Vagina (tissue), 2 donors: ENCODE measurements at regions not wholly inside any gene's neighbourhood (a gene's known extent, or its start where the extent isn't known, plus 50 kb on each side); places are given as distances from the start of the nearest gene placed in this dataset.

Experiments used
- DNase-seq, 2 donors: peaks; one replicate each; pipeline ENCODE4 v3.0.0-alpha.2; 2017; ENCODE audit errors: extremely low spot score in 2 of 2
- H3K27ac ChIP-seq: fragments of 200-600 bp; sonication (generic); one replicate; pipeline ENCODE4 v1.5.1; 2019
- H3K27me3 ChIP-seq: fragments of 200-600 bp; sonication (generic); one replicate; pipeline ENCODE4 v1.5.1; 2019
- H3K36me3 ChIP-seq, 2 donors: fragments of 200-600 bp; sonication (generic); one replicate each; pipeline ENCODE4 v1.5.1; 2017 to 2019
- H3K4me1 ChIP-seq: fragments of 200-600 bp; sonication (generic); one replicate; pipeline ENCODE4 v1.5.1; 2019
- H3K4me3 ChIP-seq, 2 donors: fragments of 200-600 bp; sonication (generic); 1 replicate in 1 of 2; 2 replicates in 1 of 2; pipeline ENCODE4 v1.5.1; 2016 to 2019
- H3K9me3 ChIP-seq: fragments of 200-600 bp; sonication (generic); one replicate; pipeline ENCODE4 v1.5.1; 2019
- POLR2A ChIP-seq, 2 donors: fragments of 450-650 bp; IDR thresholded peaks; one replicate each; pipeline ENCODE4 v1.6.1; 2017; ENCODE audit warnings: antibody characterized with exemption in 2 of 2, mild to moderate bottlenecking in 2 of 2, moderate library complexity in 2 of 2
- POLR2AphosphoS5 ChIP-seq, 2 donors: sonication (generic); formaldehyde crosslinking; IDR thresholded peaks; one replicate each; pipeline ENCODE4 v1.9.0; 2017; ENCODE audit warnings: antibody characterized with exemption in 2 of 2, mild to moderate bottlenecking in 2 of 2, low read depth in 1 of 2; ENCODE audit not compliant: insufficient read depth in 1 of 2
- intact Hi-C: fragments of 100-400 bp; cut with DNase I; formaldehyde crosslinking; loops from one replicate; pipeline ENCODE4 v1.15.1; 2023
- TF ChIP-seq, protein P1 (sequence below), 3 experiments: fragments of 450-650 bp in 2 of 3; fragments of 200-600 bp in 1 of 3; sonication (generic) in 1 of 3; IDR thresholded peaks; one replicate each; pipeline ENCODE4 v1.5.1; 2017 to 2019; ENCODE audit warnings: antibody characterized with exemption in 3 of 3, mild to moderate bottlenecking in 2 of 3, moderate library complexity in 2 of 3

DNA sequence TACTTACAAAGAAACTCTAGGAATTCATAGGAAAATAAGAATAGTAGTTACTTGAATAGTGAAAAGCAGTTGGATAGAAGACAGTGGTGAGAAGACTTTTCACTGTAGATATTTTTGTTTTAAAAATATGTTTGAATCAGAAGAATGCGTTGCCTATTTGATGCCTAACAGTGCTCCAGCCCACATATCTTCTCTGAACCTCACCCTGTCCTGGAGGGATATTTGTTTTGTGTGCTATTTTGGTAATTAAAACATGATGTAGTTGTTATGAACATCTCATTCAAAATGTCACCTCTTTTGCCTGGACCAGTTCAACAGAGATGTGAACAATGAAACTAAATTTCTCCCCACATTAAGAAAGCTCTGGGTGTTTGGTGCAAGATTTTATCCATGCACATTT lies 87.6 kb downstream of the CARTPT start:
- Histone ChIP-seq H3K9me3 (no peaks in the 10 kb centered on the region), H3K4me1 (no peaks in the 10 kb centered on the region), H3K4me3 (no peak overlapping the region), H3K27me3 (no peaks in the 10 kb centered on the region), H3K36me3 (no peaks in the 10 kb centered on the region), H3K27ac (no peak overlapping the region)
- intact Hi-C loops = no loop called here
- TF ChIP-seq POLR2AphosphoS5 (IDR thresholded peaks at IDR 0.05; ENCODE audit: insufficient read depth in 1 of 2, low read depth in 1 of 2) (no peak), POLR2A (IDR thresholded peaks at IDR 0.05) (no peak)
- TF ChIP-seq, protein P1, sequence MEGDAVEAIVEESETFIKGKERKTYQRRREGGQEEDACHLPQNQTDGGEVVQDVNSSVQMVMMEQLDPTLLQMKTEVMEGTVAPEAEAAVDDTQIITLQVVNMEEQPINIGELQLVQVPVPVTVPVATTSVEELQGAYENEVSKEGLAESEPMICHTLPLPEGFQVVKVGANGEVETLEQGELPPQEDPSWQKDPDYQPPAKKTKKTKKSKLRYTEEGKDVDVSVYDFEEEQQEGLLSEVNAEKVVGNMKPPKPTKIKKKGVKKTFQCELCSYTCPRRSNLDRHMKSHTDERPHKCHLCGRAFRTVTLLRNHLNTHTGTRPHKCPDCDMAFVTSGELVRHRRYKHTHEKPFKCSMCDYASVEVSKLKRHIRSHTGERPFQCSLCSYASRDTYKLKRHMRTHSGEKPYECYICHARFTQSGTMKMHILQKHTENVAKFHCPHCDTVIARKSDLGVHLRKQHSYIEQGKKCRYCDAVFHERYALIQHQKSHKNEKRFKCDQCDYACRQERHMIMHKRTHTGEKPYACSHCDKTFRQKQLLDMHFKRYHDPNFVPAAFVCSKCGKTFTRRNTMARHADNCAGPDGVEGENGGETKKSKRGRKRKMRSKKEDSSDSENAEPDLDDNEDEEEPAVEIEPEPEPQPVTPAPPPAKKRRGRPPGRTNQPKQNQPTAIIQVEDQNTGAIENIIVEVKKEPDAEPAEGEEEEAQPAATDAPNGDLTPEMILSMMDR (IDR thresholded peaks at IDR 0.05) = no peak
- DNase-seq = no peak

DNA sequence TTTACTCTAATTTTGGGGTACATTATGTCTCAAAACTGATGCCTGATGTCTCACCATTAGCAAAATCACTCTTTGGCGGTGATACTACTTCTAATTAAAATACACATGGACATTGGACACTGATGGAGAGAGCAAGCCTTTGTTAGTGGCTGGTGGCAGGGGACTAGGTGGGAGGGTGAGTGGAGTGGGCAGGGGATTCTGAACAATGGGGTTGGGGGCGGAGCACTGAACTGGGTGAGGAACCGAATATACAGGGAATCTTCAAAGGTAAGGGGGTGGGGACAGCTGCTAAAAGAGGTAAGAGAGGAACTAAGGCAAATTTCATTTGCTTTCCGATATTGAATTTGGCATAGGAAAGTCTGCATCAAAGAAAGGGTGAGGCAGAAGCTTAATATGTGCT lies 88.8 kb downstream of the CARTPT start:
- H3K4me1 ChIP-seq = no peaks in the 10 kb centered on the region
- TF ChIP-seq, protein P1 (IDR thresholded peaks at IDR 0.05) = no peak
- no peak for TF ChIP-seq POLR2AphosphoS5 (IDR thresholded peaks at IDR 0.05; ENCODE audit: insufficient read depth in 1 of 2, low read depth in 1 of 2)
- TF ChIP-seq POLR2A (IDR thresholded peaks at IDR 0.05) = no peak
- no peaks in the 10 kb centered on the region for H3K36me3 ChIP-seq
- H3K9me3 ChIP-seq = no peaks in the 10 kb centered on the region
- no peak overlapping the region for H3K27ac ChIP-seq
- H3K4me3 ChIP-seq = no peak overlapping the region
- H3K27me3 ChIP-seq = no peaks in the 10 kb centered on the region
- DNase-seq = no peak
- intact Hi-C loops = no loop called here

DNA sequence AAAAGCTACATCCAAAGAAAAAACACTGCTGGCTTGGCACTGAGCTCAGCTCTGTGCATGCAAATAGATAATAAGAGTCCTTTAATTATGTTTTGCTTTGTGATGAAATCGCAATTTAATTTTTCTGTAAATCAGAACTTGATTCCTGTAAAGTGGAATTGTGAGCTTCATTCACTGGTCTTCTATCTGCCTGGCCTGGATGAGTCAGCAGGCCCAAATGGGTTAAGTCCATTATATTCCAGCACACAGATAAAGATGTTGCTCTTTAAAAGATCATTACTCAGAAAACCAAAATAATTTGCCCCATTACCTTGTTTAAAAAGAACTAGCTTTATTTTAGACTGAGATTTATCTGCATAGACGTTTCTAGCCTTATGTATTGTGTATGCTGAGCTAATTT lies 90.4 kb downstream of the CARTPT start:
- no peak overlapping the region for H3K27ac ChIP-seq
- H3K9me3 ChIP-seq = no peaks in the 10 kb centered on the region
- H3K27me3 ChIP-seq = no peaks in the 10 kb centered on the region
- H3K36me3 ChIP-seq = no peaks in the 10 kb centered on the region
- no peak overlapping the region for H3K4me3 ChIP-seq
- TF ChIP-seq POLR2A (IDR thresholded peaks at IDR 0.05) (no peak), POLR2AphosphoS5 (IDR thresholded peaks at IDR 0.05; ENCODE audit: insufficient read depth in 1 of 2, low read depth in 1 of 2) (no peak)
- no peaks in the 10 kb centered on the region for H3K4me1 ChIP-seq
- intact Hi-C loops = no loop called here
- no peak for DNase-seq

DNA sequence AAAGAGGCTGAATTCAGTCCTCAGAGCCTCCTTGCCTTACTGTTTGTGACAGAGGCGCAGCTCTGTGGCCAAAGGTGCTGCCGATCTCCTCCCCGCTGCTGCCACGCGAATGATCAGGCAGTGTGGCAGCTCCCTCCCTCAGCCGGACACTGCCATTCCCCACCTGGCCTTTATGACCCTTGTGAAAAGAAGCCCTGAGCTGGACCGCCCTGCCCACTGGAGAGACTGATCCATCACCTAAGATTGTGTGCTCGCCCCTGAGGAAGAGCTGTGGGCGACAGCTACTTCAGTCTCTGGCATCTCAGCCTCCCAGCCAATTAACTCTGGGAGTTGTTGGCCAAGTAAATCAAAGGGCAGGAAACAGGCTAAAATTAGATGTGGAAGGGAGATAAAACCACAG lies 90.9 kb downstream of the CARTPT start:
- Histone ChIP-seq H3K36me3 (no peaks in the 10 kb centered on the region), H3K9me3 (no peaks in the 10 kb centered on the region), H3K4me3 (no peak overlapping the region), H3K27me3 (no peaks in the 10 kb centered on the region), H3K27ac (no peak overlapping the region), H3K4me1 (no peaks in the 10 kb centered on the region)
- no peak for DNase-seq
- TF ChIP-seq, protein P1 (IDR thresholded peaks at IDR 0.05) = no peak
- TF ChIP-seq POLR2A (IDR thresholded peaks at IDR 0.05) (no peak), POLR2AphosphoS5 (IDR thresholded peaks at IDR 0.05; ENCODE audit: insufficient read depth in 1 of 2, low read depth in 1 of 2) (no peak)
- intact Hi-C loops = no loop called here

DNA sequence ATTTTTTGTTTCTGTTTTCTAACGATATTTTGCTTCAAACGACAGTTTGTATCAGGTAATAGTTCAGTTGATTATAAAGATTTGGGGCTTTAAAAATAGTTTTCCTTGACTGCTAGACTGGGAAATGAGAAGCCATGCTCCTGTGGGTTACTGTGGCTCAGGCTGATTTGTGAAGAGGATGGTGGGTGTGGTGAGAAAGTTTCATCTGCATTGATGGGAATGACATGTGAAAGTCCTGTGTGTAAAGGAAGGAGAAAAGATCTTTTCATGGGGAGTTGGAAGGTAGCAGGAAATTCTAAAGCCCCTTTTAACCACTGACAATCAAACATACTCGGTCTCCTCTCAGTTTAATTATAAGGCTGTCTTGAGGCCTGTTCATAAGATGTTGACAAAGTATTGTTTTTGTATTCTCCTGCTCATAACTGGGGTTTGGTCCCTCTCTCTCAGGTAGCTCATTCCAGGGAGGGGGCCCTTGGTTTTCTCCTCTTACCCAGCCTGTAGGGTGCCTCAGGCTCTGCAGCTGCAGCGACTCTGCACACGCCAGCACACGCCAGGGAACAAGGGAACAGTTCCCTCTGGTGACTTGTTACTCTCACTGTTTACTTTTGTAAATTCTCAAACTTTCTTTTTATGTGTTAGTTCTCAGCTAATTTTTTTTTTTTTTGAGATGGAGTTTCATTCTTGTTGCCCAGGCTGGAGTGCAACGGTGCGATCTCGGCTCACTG lies 91.6 kb downstream of the CARTPT start:
- no peaks in the 10 kb centered on the region for H3K36me3 ChIP-seq
- TF ChIP-seq POLR2AphosphoS5 (IDR thresholded peaks at IDR 0.05; ENCODE audit: insufficient read depth in 1 of 2, low read depth in 1 of 2) (no peak), POLR2A (IDR thresholded peaks at IDR 0.05) (no peak)
- TF ChIP-seq, protein P1 (IDR thresholded peaks at IDR 0.05) = no peak
- DNase-seq = no peak
- intact Hi-C loops = no loop called here
- no peaks in the 10 kb centered on the region for H3K4me1 ChIP-seq
- H3K9me3 ChIP-seq = no peaks in the 10 kb centered on the region
- H3K27ac ChIP-seq = no peak overlapping the region
- no peaks in the 10 kb centered on the region for H3K27me3 ChIP-seq
- H3K4me3 ChIP-seq = no peak overlapping the region
